ENCODE measurements at regions not wholly inside any gene's neighbourhood (a gene's known extent, or its start where the extent isn't known, plus 50 kb on each side); places are given as distances from the start of the nearest gene placed in this dataset.

GRCh38 chr6:3643921-3644738 is 107.4 kb downstream of the PXDC1 start:
- ChIA-PET POLR2A (no interaction called here), CTCF (no interaction called here)
- no peak for DNase-seq (ENCODE audit: low read depth, low spot score)
- TF ChIP-seq CTCF (IDR thresholded peaks at IDR 0.05; ENCODE audit: low read depth, low read length): no peak
- Histone ChIP-seq H3K27ac (ENCODE audit: low read depth, low read length) (no peak overlapping the region), H3K27me3 (ENCODE audit: control insufficient read depth, insufficient read depth, low read length) (peaks cover 22% of the 10 kb centered on the region), H3K9me3 (ENCODE audit: control insufficient read depth, insufficient read depth, low read length) (no peaks in the 10 kb centered on the region), H3K4me3 (ENCODE audit: low read depth, low read length) (no peak overlapping the region)

- Histone ChIP-seq H3K27ac (ENCODE audit: low read depth, low read length) (no peak overlapping the region), H3K27me3 (ENCODE audit: control insufficient read depth, insufficient read depth, low read length) (peaks cover 24% of the 10 kb centered on the region), H3K9me3 (ENCODE audit: control insufficient read depth, insufficient read depth, low read length) (no peaks in the 10 kb centered on the region), H3K4me3 (ENCODE audit: low read depth, low read length) (no peak overlapping the region)
- ChIA-PET CTCF (no interaction called here), POLR2A (no interaction called here)
- TF ChIP-seq CTCF (IDR thresholded peaks at IDR 0.05; ENCODE audit: low read depth, low read length): no peak
- no peak for DNase-seq (ENCODE audit: low read depth, low spot score)
These were observed 110.6 kb downstream of the PXDC1 start for GRCh38 chr6:3640868-3641267.

- no peak for TF ChIP-seq CTCF (IDR thresholded peaks at IDR 0.05; ENCODE audit: low read depth, low read length)
- CTCF ChIA-PET: no interaction called here
- no peak overlapping the region for H3K4me3 ChIP-seq (ENCODE audit: low read depth, low read length)
- H3K27me3 ChIP-seq (ENCODE audit: control insufficient read depth, insufficient read depth, low read length): peaks cover 26% of the 10 kb centered on the region
- DNase-seq (ENCODE audit: low read depth, low spot score): no peak
- no peaks in the 10 kb centered on the region for H3K9me3 ChIP-seq (ENCODE audit: control insufficient read depth, insufficient read depth, low read length)
- POLR2A ChIA-PET: no interaction called here
- no peak overlapping the region for H3K27ac ChIP-seq (ENCODE audit: low read depth, low read length)
These were observed 112.9 kb downstream of the PXDC1 start for GRCh38 chr6:3638662-3639061.

GRCh38 chr6:3636060-3636459 is 115.5 kb downstream of the PXDC1 start:
- ChIA-PET POLR2A (no interaction called here), CTCF (no interaction called here)
- no peak for TF ChIP-seq CTCF (IDR thresholded peaks at IDR 0.05; ENCODE audit: low read depth, low read length)

GRCh38 chr6:3635482-3635881 is 116.0 kb downstream of the PXDC1 start:
- no peak for TF ChIP-seq CTCF (IDR thresholded peaks at IDR 0.05; ENCODE audit: low read depth, low read length)
- no peak for DNase-seq (ENCODE audit: low read depth, low spot score)
- Histone ChIP-seq H3K4me3 (ENCODE audit: low read depth, low read length) (no peak overlapping the region), H3K9me3 (ENCODE audit: control insufficient read depth, insufficient read depth, low read length) (no peaks in the 10 kb centered on the region), H3K27me3 (ENCODE audit: control insufficient read depth, insufficient read depth, low read length) (peaks cover 33% of the 10 kb centered on the region), H3K27ac (ENCODE audit: low read depth, low read length) (no peak overlapping the region)
- POLR2A ChIA-PET: no interaction called here
- CTCF ChIA-PET: no interaction called here

More at GRCh38 chr6:3636060-3636459, 115.5 kb downstream of the PXDC1 start:
- Histone ChIP-seq H3K27ac (ENCODE audit: low read depth, low read length) (no peak overlapping the region), H3K27me3 (ENCODE audit: control insufficient read depth, insufficient read depth, low read length) (peaks cover 31% of the 10 kb centered on the region), H3K9me3 (ENCODE audit: control insufficient read depth, insufficient read depth, low read length) (no peaks in the 10 kb centered on the region), H3K4me3 (ENCODE audit: low read depth, low read length) (no peak overlapping the region)
- DNase-seq (ENCODE audit: low read depth, low spot score): no peak

Data from AG04450 (cell line).